K562 (cell line): ENCODE measurements at regions not wholly inside any gene's neighbourhood (a gene's known extent, or its start where the extent isn't known, plus 50 kb on each side); places are given as distances from the start of the nearest gene placed in this dataset.
A peak's percentile ranks its signal among the peaks of the same experiment; 100 is the strongest.

Experiments
- ATAC-seq: fragments of 200-7000 bp; cut with Tn5 transposase; 3 replicates; pipeline ENCODE4 v1.9.1; 2020; ENCODE audit warnings: moderate library complexity
- BruUV-seq: library from RNA; stranded (reverse); fragments of 400-500 nt; replicated peaks from 2 replicates; lab custom pipeline; 2021; lab: Mats Ljungman, UMichigan
- CTCF ChIA-PET: fragments of 300-600 bp; formaldehyde crosslinking; extraction: SDS; loops from one replicate; lab custom pipeline; 2021; ENCODE audit warnings: low intra/inter-chr PET ratio; lab: Yijun Ruan, JAX
- POLR2A ChIA-PET: fragments of 300-600, 350-650 bp; sonication (Branson Sonifier 250); formaldehyde crosslinking; extraction: SDS; loops from one replicate; lab custom pipeline; 2021; ENCODE audit warnings: antibody characterized with exemption, inconsistent platforms; lab: Yijun Ruan, JAX
- DNase-seq, 4 experiments: peaks; one replicate each; pipeline versions ENCODE4 v3.0.0 to v3.0.0-alpha.2; 2011 to 2018; ENCODE audit warnings: low spot score in 3 of 4, mixed read lengths in 3 of 4; ENCODE audit errors: extremely low read depth in 1 of 4
- FAIRE-seq: peaks from 2 replicates; lab custom pipeline; 2011; peaks lifted over from hg19 to GRCh38; lab: Jason Lieb, UNC
- H2AFZ ChIP-seq: 2 replicates; pipeline ENCODE4 v1.6.0; 2011; ENCODE audit warnings: low read depth, low read length, control low read depth, inconsistent platforms
- H3K27ac ChIP-seq: fragments of 200-600 bp; 3 replicates; pipeline ENCODE4 v1.8.0; 2011; ENCODE audit warnings: low read depth, mild to moderate bottlenecking, control low read depth, inconsistent platforms, low read length, moderate library complexity, mixed read lengths; ENCODE audit errors: extremely low read depth
- H3K27me3 ChIP-seq, 2 experiments: fragments of 300-600 bp in 1 of 2; 2 replicates in 1 of 2; 3 replicates in 1 of 2; pipeline versions ENCODE4 v1.6.0 to v1.8.0; 2011; ENCODE audit warnings: inconsistent platforms in 2 of 2, low read length in 2 of 2, mild to moderate bottlenecking in 1 of 2, mixed read lengths in 1 of 2, moderate library complexity in 1 of 2; ENCODE audit not compliant: control insufficient read depth in 2 of 2, insufficient read depth in 2 of 2
- H3K36me3 ChIP-seq: fragments of 300-600 bp; 3 replicates; pipeline ENCODE4 v1.8.0; 2011; ENCODE audit warnings: mild to moderate bottlenecking, low read length, inconsistent platforms; ENCODE audit not compliant: control insufficient read depth, insufficient read depth
- H3K4me1 ChIP-seq, 2 experiments: fragments of 200-600 bp in 1 of 2; replicated peaks in 1 of 2; 2 replicates in 1 of 2; 3 replicates in 1 of 2; pipeline versions ENCODE4 v1.5.1 to v1.8.0; 2011; ENCODE audit warnings: inconsistent platforms in 2 of 2, low read length in 2 of 2, mild to moderate bottlenecking in 1 of 2, mixed read lengths in 1 of 2, moderate library complexity in 1 of 2; ENCODE audit not compliant: control insufficient read depth in 2 of 2, insufficient read depth in 2 of 2
- H3K4me2 ChIP-seq: 2 replicates; pipeline ENCODE4 v1.6.1; 2011; ENCODE audit warnings: low read length, control low read depth, inconsistent platforms, mixed read lengths; ENCODE audit not compliant: insufficient read depth
- H3K4me3 ChIP-seq: fragments of 200-600 bp; sonication (generic), shearing (Covaris generic); 2 replicates; pipeline ENCODE4 v1.5.1; 2016; ENCODE audit warnings: control low read depth, inconsistent platforms
- H3K79me2 ChIP-seq: fragments of 200-600 bp; 3 replicates; pipeline ENCODE4 v1.8.0; 2011; ENCODE audit warnings: low read length, inconsistent platforms; ENCODE audit not compliant: control insufficient read depth, insufficient read depth
- H3K9ac ChIP-seq, 2 experiments: 2 replicates each; pipeline versions ENCODE4 v1.6.0 to v1.6.1; 2011; ENCODE audit warnings: low read depth in 2 of 2, low read length in 2 of 2, control low read depth in 1 of 2, inconsistent platforms in 1 of 2, mild to moderate bottlenecking in 1 of 2, mixed read lengths in 1 of 2; ENCODE audit not compliant: insufficient read depth in 1 of 2
- H3K9me1 ChIP-seq: one replicate; pipeline ENCODE4 v1.6.0; 2011; ENCODE audit warnings: inconsistent platforms, mild to moderate bottlenecking, low read length, moderate library complexity; ENCODE audit not compliant: control insufficient read depth, insufficient read depth
- H3K9me3 ChIP-seq: replicated peaks from 2 replicates; pipeline ENCODE4 v1.5.1; 2011; ENCODE audit warnings: low read depth, low read length, inconsistent platforms; ENCODE audit not compliant: control insufficient read depth, insufficient read depth
- H4K20me1 ChIP-seq: replicated peaks from 2 replicates; pipeline ENCODE4 v1.6.1; 2011; ENCODE audit warnings: low read length, inconsistent platforms, mixed read lengths; ENCODE audit not compliant: control insufficient read depth, insufficient read depth
- FOXA3 ChIP-seq, 2 experiments: fragments of 450-650 bp in 1 of 2; sonication (generic) in 1 of 2; formaldehyde crosslinking; IDR thresholded peaks in 1 of 2; conservative IDR thresholded peaks in 1 of 2; 2 replicates each; pipeline versions ENCODE4 v1.4.0 to v1.8.0; 2020 to 2022; ENCODE audit warnings: mild to moderate bottlenecking in 2 of 2, missing genetic modification reagents in 1 of 2
- FOXK1 ChIP-seq: sonication (generic); formaldehyde crosslinking; IDR thresholded peaks from 2 replicates; pipeline ENCODE4 v1.8.0; 2022; ENCODE audit warnings: missing genetic modification reagents, mild to moderate bottlenecking, borderline replicate concordance
- NCOA6 ChIP-seq: fragments of 450-650 bp; IDR thresholded peaks from 2 replicates; pipeline ENCODE4 v1.6.1; 2017; ENCODE audit warnings: mild to moderate bottlenecking
- RBM14 ChIP-seq: fragments of 200-400 bp; formaldehyde crosslinking; IDR thresholded peaks from 2 replicates; pipeline ENCODE4 v1.6.1; 2018; ENCODE audit warnings: low read depth, mild to moderate bottlenecking, low read length, moderate library complexity, borderline replicate concordance; ENCODE audit not compliant: insufficient read depth
- SREBF1 ChIP-seq: fragments of 150-350 bp; IDR thresholded peaks from 2 replicates; pipeline ENCODE4 v1.6.1; 2014; ENCODE audit warnings: antibody characterized with exemption, low read depth, low read length, borderline replicate concordance
- SRF ChIP-seq, 2 experiments: fragments of 250-450, 450-650 bp in 1 of 2; sonication (Bioruptor Pico) in 1 of 2; sonication (generic) in 1 of 2; formaldehyde crosslinking; IDR thresholded peaks; 2 replicates each; pipeline versions ENCODE4 v1.5.0 to v1.5.1; 2020 to 2022; ENCODE audit warnings: mild to moderate bottlenecking in 1 of 2, missing genetic modification reagents in 1 of 2
- XRCC3 ChIP-seq: fragments of 450-650 bp; IDR thresholded peaks from 2 replicates; pipeline ENCODE4 v1.6.1; 2017; ENCODE audit warnings: mild to moderate bottlenecking, moderate library complexity
- ZNF23 ChIP-seq: fragments of 250-450 bp; sonication (Bioruptor Pico); IDR thresholded peaks from 2 replicates; pipeline ENCODE4 v1.4.0; 2020; ENCODE audit warnings: mild to moderate bottlenecking
- ZNF583 ChIP-seq: fragments of 250-450 bp; sonication (Bioruptor Pico); IDR thresholded peaks from 2 replicates; pipeline ENCODE4 v1.4.0; 2020
- WGBS: fragments of 100-300 bp; shearing (Covaris generic); methylation state at CpG from one replicate; pipeline ENCODE4 v1.1.6; 2016; ENCODE audit warnings: low coverage, mixed read lengths; ENCODE audit not compliant: insufficient coverage; ENCODE audit errors: missing lambda C conversion rate; 5-methylcytosine and 5-hydroxymethylcytosine counted together
- in situ Hi-C: fragments of 300-500 bp; cut with MboI; formaldehyde crosslinking; loops from 4 replicates; pipeline ENCODE4 v1.15.0; 2018; ENCODE audit warnings: inconsistent platforms, mixed read lengths
- intact Hi-C: fragments of 100-400 bp; cut with micrococcal nuclease; formaldehyde crosslinking; loops from 2 replicates; pipeline ENCODE4 v1.14.2; 2022
- TF ChIP-seq, protein P1 (sequence below), 2 experiments: IDR thresholded peaks; 2 replicates each; pipeline ENCODE4 v1.6.1; 2011; ENCODE audit warnings: borderline replicate concordance in 1 of 2, control low read depth in 1 of 2, low read depth in 1 of 2, low read length in 1 of 2, mild to moderate bottlenecking in 1 of 2, mixed read lengths in 1 of 2, moderate library complexity in 1 of 2; ENCODE audit not compliant: insufficient read depth in 1 of 2, insufficient read length in 1 of 2, poor library complexity in 1 of 2, severe bottlenecking in 1 of 2; ENCODE audit errors: extremely low read depth in 1 of 2
- TF ChIP-seq, protein P2 (sequence below): sonication (generic); formaldehyde crosslinking; IDR thresholded peaks from 2 replicates; pipeline ENCODE4 v1.8.0; 2023; ENCODE audit warnings: mild to moderate bottlenecking, missing genetic modification reagents
- TF ChIP-seq, protein P3 (sequence below): fragments of 250-450 bp; sonication (Bioruptor Pico); IDR thresholded peaks from 2 replicates; pipeline ENCODE4 v1.5.0; 2021; ENCODE audit warnings: mild to moderate bottlenecking, borderline replicate concordance

GRCh38 chr12:34404377-34405285 lies 382.3 kb downstream of the ALG10 start:
- 3% methylated on average over 17 of the region's 19 CpGs for WGBS

More at GRCh38 chr12:34404377-34405285, 382.3 kb downstream of the ALG10 start:
- no peak overlapping the region for H3K4me3 ChIP-seq
- peaks cover 0 to 16% of the 10 kb centered on the region in 2 experiments; a peak in 1 of 5 replicates for H3K27me3 ChIP-seq
- ChIA-PET POLR2A (no interaction called here), CTCF (no interaction called here)
- DNase-seq = peak in 1 of 4 experiments; percentile 1
- no peak for TF ChIP-seq SRF (CRISPR knock-in tag; IDR thresholded peaks at IDR 0.05)
- TF ChIP-seq, protein P1, sequence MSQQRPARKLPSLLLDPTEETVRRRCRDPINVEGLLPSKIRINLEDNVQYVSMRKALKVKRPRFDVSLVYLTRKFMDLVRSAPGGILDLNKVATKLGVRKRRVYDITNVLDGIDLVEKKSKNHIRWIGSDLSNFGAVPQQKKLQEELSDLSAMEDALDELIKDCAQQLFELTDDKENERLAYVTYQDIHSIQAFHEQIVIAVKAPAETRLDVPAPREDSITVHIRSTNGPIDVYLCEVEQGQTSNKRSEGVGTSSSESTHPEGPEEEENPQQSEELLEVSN (IDR thresholded peaks at IDR 0.05; ENCODE audit: borderline replicate concordance in 1 of 2, extremely low read depth in 1 of 2, insufficient read depth in 1 of 2, insufficient read length in 1 of 2, low read depth in 1 of 2, low read length in 1 of 2, poor library complexity in 1 of 2, severe bottlenecking in 1 of 2) = no peak
- no peak for TF ChIP-seq NCOA6
- no peak for TF ChIP-seq SREBF1
- TF ChIP-seq FOXK1 = no peak
- TF ChIP-seq, protein P2, sequence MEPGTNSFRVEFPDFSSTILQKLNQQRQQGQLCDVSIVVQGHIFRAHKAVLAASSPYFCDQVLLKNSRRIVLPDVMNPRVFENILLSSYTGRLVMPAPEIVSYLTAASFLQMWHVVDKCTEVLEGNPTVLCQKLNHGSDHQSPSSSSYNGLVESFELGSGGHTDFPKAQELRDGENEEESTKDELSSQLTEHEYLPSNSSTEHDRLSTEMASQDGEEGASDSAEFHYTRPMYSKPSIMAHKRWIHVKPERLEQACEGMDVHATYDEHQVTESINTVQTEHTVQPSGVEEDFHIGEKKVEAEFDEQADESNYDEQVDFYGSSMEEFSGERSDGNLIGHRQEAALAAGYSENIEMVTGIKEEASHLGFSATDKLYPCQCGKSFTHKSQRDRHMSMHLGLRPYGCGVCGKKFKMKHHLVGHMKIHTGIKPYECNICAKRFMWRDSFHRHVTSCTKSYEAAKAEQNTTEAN = no peak
- TF ChIP-seq, protein P3, sequence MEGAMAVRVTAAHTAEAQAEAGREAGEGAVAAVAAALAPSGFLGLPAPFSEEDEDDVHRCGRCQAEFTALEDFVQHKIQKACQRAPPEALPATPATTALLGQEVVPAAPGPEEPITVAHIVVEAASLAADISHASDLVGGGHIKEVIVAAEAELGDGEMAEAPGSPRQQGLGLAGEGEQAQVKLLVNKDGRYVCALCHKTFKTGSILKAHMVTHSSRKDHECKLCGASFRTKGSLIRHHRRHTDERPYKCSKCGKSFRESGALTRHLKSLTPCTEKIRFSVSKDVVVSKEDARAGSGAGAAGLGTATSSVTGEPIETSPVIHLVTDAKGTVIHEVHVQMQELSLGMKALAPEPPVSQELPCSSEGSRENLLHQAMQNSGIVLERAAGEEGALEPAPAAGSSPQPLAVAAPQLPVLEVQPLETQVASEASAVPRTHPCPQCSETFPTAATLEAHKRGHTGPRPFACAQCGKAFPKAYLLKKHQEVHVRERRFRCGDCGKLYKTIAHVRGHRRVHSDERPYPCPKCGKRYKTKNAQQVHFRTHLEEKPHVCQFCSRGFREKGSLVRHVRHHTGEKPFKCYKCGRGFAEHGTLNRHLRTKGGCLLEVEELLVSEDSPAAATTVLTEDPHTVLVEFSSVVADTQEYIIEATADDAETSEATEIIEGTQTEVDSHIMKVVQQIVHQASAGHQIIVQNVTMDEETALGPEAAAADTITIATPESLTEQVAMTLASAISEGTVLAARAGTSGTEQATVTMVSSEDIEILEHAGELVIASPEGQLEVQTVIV (CRISPR knock-in tag) = no peak
- no peak for TF ChIP-seq XRCC3
- TF ChIP-seq FOXA3 (CRISPR knock-in tag; conservative IDR thresholded peaks at IDR 0.05 in 1 of 2, IDR thresholded peaks at IDR 0.05 in 1 of 2) = no peak
- no peak for TF ChIP-seq ZNF583 (CRISPR knock-in tag)
- no peak for TF ChIP-seq ZNF23 (CRISPR knock-in tag)
- no peak for TF ChIP-seq RBM14
- in situ Hi-C loops (no loop called here), intact Hi-C loops (no loop called here)
- no peak overlapping the region for H3K4me2 ChIP-seq
- H4K20me1 ChIP-seq = no peaks in the 10 kb centered on the region
- no peak overlapping the region for H2AFZ ChIP-seq
- H3K4me1 ChIP-seq = no peaks in the 10 kb centered on the region
- ATAC-seq = no peak
- no peaks in the 10 kb centered on the region; the same call in 1 of the 2 replicates for H3K9me3 ChIP-seq
- H3K27ac ChIP-seq = no peak overlapping the region
- H3K9me1 ChIP-seq = no peaks in the 10 kb centered on the region
- no peak overlapping the region for H3K9ac ChIP-seq
- H3K79me2 ChIP-seq = no peaks in the 10 kb centered on the region
- no TSS peak for BruUV-seq
- FAIRE-seq = no peak
- H3K36me3 ChIP-seq = no peaks in the 10 kb centered on the region
